ENCODE measurements at regions not wholly inside any gene's neighbourhood (a gene's known extent, or its start where the extent isn't known, plus 50 kb on each side); places are given as distances from the start of the nearest gene placed in this dataset.
"Not testable (repeated sequence)": the region's sequence is repeated elsewhere in the genome, so short reads cannot be mapped to it uniquely, and the experiment has no call there.

GRCh38 chr7:76839879-76840278 is 192.3 kb downstream of the SPDYE17 start:
- H3K4me2 ChIP-seq (ENCODE audit: low read length); H3K36me3 ChIP-seq (ENCODE audit: control insufficient read depth in 1 of 2, insufficient read depth in 2 of 2, low read length in 2 of 2); CTCF ChIA-PET; BruUV-seq (replicated peaks); H3K27ac ChIP-seq (ENCODE audit: low read depth, low read length); H3K9me2 ChIP-seq (ENCODE audit: insufficient read depth); H4K20me1 ChIP-seq (ENCODE audit: insufficient read depth); POLR2A ChIA-PET; ATAC-seq; H3K4me3 ChIP-seq (replicated peaks in 1 of 2; ENCODE audit: low read depth in 1 of 2, low read length in 2 of 2); DNase-seq (ENCODE audit: low read depth, low spot score); RAD21 ChIA-PET (ENCODE audit: low non-redundant PET in 1 of 2, low total read pairs in 2 of 2, uncharacterized antibody in 2 of 2, unreplicated experiment in 2 of 2); H3K4me1 ChIP-seq (ENCODE audit: control insufficient read depth in 1 of 2, insufficient read depth in 2 of 2, low read length in 2 of 2); H3K9me3 ChIP-seq (ENCODE audit: control insufficient read depth in 1 of 2, insufficient read depth in 1 of 2, low read depth in 1 of 2, low read length in 2 of 2); intact Hi-C loops (cut with micrococcal nuclease); H2AFZ ChIP-seq (ENCODE audit: low read depth, low read length, poor library complexity, severe bottlenecking); H3K79me2 ChIP-seq (ENCODE audit: insufficient read depth, low read length); H3K9ac ChIP-seq (ENCODE audit: low read length); H3K27me3 ChIP-seq (ENCODE audit: insufficient read depth, low read length): not testable (repeated sequence)

- H3K4me1 ChIP-seq (ENCODE audit: control insufficient read depth in 1 of 2, insufficient read depth in 2 of 2, low read length in 2 of 2); CTCF ChIA-PET; H3K27me3 ChIP-seq (ENCODE audit: insufficient read depth, low read length); H3K4me2 ChIP-seq (ENCODE audit: low read length); H4K20me1 ChIP-seq (ENCODE audit: insufficient read depth); H3K4me3 ChIP-seq (replicated peaks in 1 of 2; ENCODE audit: low read depth in 1 of 2, low read length in 2 of 2); H3K9ac ChIP-seq (ENCODE audit: low read length); POLR2A ChIA-PET; H3K79me2 ChIP-seq (ENCODE audit: insufficient read depth, low read length); H3K36me3 ChIP-seq (ENCODE audit: control insufficient read depth in 1 of 2, insufficient read depth in 2 of 2, low read length in 2 of 2); BruUV-seq (replicated peaks); ATAC-seq; H3K27ac ChIP-seq (ENCODE audit: low read depth, low read length); intact Hi-C loops (cut with micrococcal nuclease); DNase-seq (ENCODE audit: low read depth, low spot score); H2AFZ ChIP-seq (ENCODE audit: low read depth, low read length, poor library complexity, severe bottlenecking); RAD21 ChIA-PET (ENCODE audit: low non-redundant PET in 1 of 2, low total read pairs in 2 of 2, uncharacterized antibody in 2 of 2, unreplicated experiment in 2 of 2); H3K9me3 ChIP-seq (ENCODE audit: control insufficient read depth in 1 of 2, insufficient read depth in 1 of 2, low read depth in 1 of 2, low read length in 2 of 2); H3K9me2 ChIP-seq (ENCODE audit: insufficient read depth): not testable (repeated sequence)
These were observed 192.9 kb downstream of the SPDYE17 start for GRCh38 chr7:76839214-76839613.

GRCh38 chr7:76838357-76838756 is 193.8 kb downstream of the SPDYE17 start:
- H3K27ac ChIP-seq (ENCODE audit: low read depth, low read length); H2AFZ ChIP-seq (ENCODE audit: low read depth, low read length, poor library complexity, severe bottlenecking); H3K9ac ChIP-seq (ENCODE audit: low read length); H3K4me1 ChIP-seq (ENCODE audit: control insufficient read depth in 1 of 2, insufficient read depth in 2 of 2, low read length in 2 of 2); RAD21 ChIA-PET (ENCODE audit: low non-redundant PET in 1 of 2, low total read pairs in 2 of 2, uncharacterized antibody in 2 of 2, unreplicated experiment in 2 of 2); H3K36me3 ChIP-seq (ENCODE audit: control insufficient read depth in 1 of 2, insufficient read depth in 2 of 2, low read length in 2 of 2); H3K9me3 ChIP-seq (ENCODE audit: control insufficient read depth in 1 of 2, insufficient read depth in 1 of 2, low read depth in 1 of 2, low read length in 2 of 2); POLR2A ChIA-PET; H3K4me2 ChIP-seq (ENCODE audit: low read length); intact Hi-C loops (cut with micrococcal nuclease); H4K20me1 ChIP-seq (ENCODE audit: insufficient read depth); DNase-seq (ENCODE audit: low read depth, low spot score); BruUV-seq (replicated peaks); CTCF ChIA-PET; H3K9me2 ChIP-seq (ENCODE audit: insufficient read depth); H3K4me3 ChIP-seq (replicated peaks in 1 of 2; ENCODE audit: low read depth in 1 of 2, low read length in 2 of 2); ATAC-seq; H3K27me3 ChIP-seq (ENCODE audit: insufficient read depth, low read length); H3K79me2 ChIP-seq (ENCODE audit: insufficient read depth, low read length): not testable (repeated sequence)

DNA sequence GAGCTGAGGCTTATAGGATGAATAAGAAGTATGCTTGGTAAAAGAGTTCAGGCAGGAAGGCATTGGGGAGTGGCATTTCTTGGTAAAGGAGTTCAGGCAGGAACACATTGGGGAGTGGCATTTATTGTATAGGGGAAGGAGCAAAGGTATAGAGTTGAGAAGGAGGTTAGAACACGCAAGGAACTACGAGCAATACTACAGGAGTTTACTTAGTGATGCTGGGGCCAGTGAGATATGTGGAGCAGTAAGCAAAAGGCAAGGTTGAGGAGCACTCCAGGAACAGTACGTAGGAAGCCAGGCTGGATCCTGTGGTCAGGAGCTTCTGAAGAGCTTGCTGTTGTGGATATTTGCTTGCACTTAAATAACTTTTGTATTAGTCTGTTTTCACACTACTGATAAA is 202.2 kb upstream of the POMZP3 start:
- H3K79me2 ChIP-seq (ENCODE audit: insufficient read depth, low read length); H3K27me3 ChIP-seq (ENCODE audit: insufficient read depth, low read length); H3K27ac ChIP-seq (ENCODE audit: low read depth, low read length); H3K4me3 ChIP-seq (replicated peaks in 1 of 2; ENCODE audit: low read depth in 1 of 2, low read length in 2 of 2); H2AFZ ChIP-seq (ENCODE audit: low read depth, low read length, poor library complexity, severe bottlenecking); H3K9me3 ChIP-seq (ENCODE audit: control insufficient read depth in 1 of 2, insufficient read depth in 1 of 2, low read depth in 1 of 2, low read length in 2 of 2); H4K20me1 ChIP-seq (ENCODE audit: insufficient read depth); POLR2A ChIA-PET; H3K9me2 ChIP-seq (ENCODE audit: insufficient read depth); BruUV-seq (replicated peaks); intact Hi-C loops (cut with micrococcal nuclease); H3K9ac ChIP-seq (ENCODE audit: low read length); H3K4me2 ChIP-seq (ENCODE audit: low read length); ATAC-seq; RAD21 ChIA-PET (ENCODE audit: low non-redundant PET in 1 of 2, low total read pairs in 2 of 2, uncharacterized antibody in 2 of 2, unreplicated experiment in 2 of 2); DNase-seq (ENCODE audit: low read depth, low spot score); H3K36me3 ChIP-seq (ENCODE audit: control insufficient read depth in 1 of 2, insufficient read depth in 2 of 2, low read length in 2 of 2); H3K4me1 ChIP-seq (ENCODE audit: control insufficient read depth in 1 of 2, insufficient read depth in 2 of 2, low read length in 2 of 2); CTCF ChIA-PET: not testable (repeated sequence)

DNA sequence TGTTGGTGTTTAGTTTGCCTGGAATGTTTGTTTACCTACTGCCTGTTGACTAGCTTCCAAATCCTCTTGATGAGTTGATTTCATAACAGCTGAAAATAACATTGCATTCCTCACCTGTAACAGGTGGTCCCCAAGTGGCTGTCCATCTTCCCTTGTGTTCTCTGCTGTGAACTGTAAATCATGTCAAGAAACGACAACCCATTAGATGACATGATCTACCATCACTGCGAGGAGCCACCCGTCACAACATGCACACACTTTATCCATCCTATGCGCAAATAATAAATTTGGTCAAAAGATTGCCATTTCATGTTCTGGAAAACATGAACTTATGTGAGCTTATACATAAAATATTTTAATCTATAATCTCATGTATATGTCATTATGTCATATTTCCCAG is 199.1 kb upstream of the POMZP3 start:
- H3K9ac ChIP-seq (ENCODE audit: low read length); H3K9me3 ChIP-seq (ENCODE audit: control insufficient read depth in 1 of 2, insufficient read depth in 1 of 2, low read depth in 1 of 2, low read length in 2 of 2); DNase-seq (ENCODE audit: low read depth, low spot score); H4K20me1 ChIP-seq (ENCODE audit: insufficient read depth); intact Hi-C loops (cut with micrococcal nuclease); CTCF ChIA-PET; H3K27me3 ChIP-seq (ENCODE audit: insufficient read depth, low read length); H3K27ac ChIP-seq (ENCODE audit: low read depth, low read length); H3K4me2 ChIP-seq (ENCODE audit: low read length); H3K4me1 ChIP-seq (ENCODE audit: control insufficient read depth in 1 of 2, insufficient read depth in 2 of 2, low read length in 2 of 2); H3K79me2 ChIP-seq (ENCODE audit: insufficient read depth, low read length); BruUV-seq (replicated peaks); RAD21 ChIA-PET (ENCODE audit: low non-redundant PET in 1 of 2, low total read pairs in 2 of 2, uncharacterized antibody in 2 of 2, unreplicated experiment in 2 of 2); H2AFZ ChIP-seq (ENCODE audit: low read depth, low read length, poor library complexity, severe bottlenecking); H3K36me3 ChIP-seq (ENCODE audit: control insufficient read depth in 1 of 2, insufficient read depth in 2 of 2, low read length in 2 of 2); ATAC-seq; H3K4me3 ChIP-seq (replicated peaks in 1 of 2; ENCODE audit: low read depth in 1 of 2, low read length in 2 of 2); POLR2A ChIA-PET; H3K9me2 ChIP-seq (ENCODE audit: insufficient read depth): not testable (repeated sequence)

Measured in HCT116 (cell line).